Activated CD4-positive, alpha-beta T cell treated with anti-CD3 and anti-CD28 coated beads, Interleukin-2, amount 10 ng/mL, durations not matched to agents 24 days and 14 days (primary cell): ENCODE measurements at regions not wholly inside any gene's neighbourhood (a gene's known extent, or its start where the extent isn't known, plus 50 kb on each side); places are given as distances from the start of the nearest gene placed in this dataset.

Experiments
- DNase-seq: peaks from one replicate; pipeline ENCODE4 v3.0.0; 2022
- H3K27ac Mint-ChIP-seq: one replicate; pipeline ENCODE4 v1.8.0; 2022; ENCODE audit warnings: mild to moderate bottlenecking, mixed read lengths
- H3K27me3 Mint-ChIP-seq: one replicate; pipeline ENCODE4 v1.8.0; 2022; ENCODE audit warnings: mixed read lengths
- H3K36me3 Mint-ChIP-seq: one replicate; pipeline ENCODE4 v1.8.0; 2022; ENCODE audit warnings: low read depth, mild to moderate bottlenecking, mixed read lengths
- H3K4me1 Mint-ChIP-seq: one replicate; pipeline ENCODE4 v1.8.0; 2021; ENCODE audit warnings: mixed read lengths
- H3K4me3 Mint-ChIP-seq: one replicate; pipeline ENCODE4 v1.8.0; 2022; ENCODE audit warnings: mild to moderate bottlenecking, moderate library complexity, mixed read lengths
- H3K9me3 Mint-ChIP-seq: one replicate; pipeline ENCODE4 v1.8.0; 2021; ENCODE audit warnings: mixed read lengths
- intact Hi-C: fragments of 100-400 bp; cut with micrococcal nuclease; formaldehyde crosslinking; loops from one replicate; pipeline ENCODE4 v1.15.1; 2023

DNA sequence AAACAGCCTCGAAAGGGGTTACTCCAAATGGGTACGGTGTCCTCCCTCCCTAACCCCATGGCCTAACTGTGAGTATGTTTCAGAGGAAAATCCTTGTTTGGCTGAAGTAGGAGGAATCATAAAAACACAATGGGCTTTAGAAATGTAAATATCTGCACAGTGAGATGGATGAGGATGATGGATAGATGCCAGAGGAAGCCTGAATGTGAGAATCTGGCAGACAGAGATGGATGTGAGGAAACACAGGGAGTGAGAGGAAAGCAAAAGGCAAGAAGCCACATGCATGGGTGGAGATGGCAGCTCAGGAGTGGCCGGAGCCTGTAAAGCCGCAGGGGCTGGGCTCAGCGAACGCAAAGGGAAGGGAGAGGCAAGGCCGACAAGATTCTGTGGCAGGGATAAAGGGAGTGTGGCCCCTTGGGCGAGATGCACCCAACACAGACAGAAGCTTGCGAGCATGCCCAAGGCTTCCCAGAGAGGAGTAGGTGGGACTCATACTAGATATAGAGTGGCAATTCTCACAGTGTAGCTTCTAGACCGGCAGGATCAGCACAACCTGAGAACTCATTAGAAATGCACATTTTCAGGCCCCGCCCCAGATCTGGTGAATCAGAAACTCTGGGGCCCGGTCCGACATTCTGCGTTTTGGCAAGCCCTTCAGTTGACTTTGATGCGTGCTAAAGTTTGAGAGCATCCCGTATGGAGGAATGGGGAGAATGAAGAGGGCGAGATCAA, 237.3 kb upstream of the CADM1 start:
- no peaks in the 10 kb centered on the region for H3K36me3 Mint-ChIP-seq
- no peaks in the 10 kb centered on the region for H3K4me1 Mint-ChIP-seq
- H3K4me3 Mint-ChIP-seq, result no peak overlapping the region
- H3K27me3 Mint-ChIP-seq, result no peaks in the 10 kb centered on the region
- no peak for DNase-seq
- H3K27ac Mint-ChIP-seq, result no peak overlapping the region
- H3K9me3 Mint-ChIP-seq, result peaks cover 4% of the 10 kb centered on the region
- intact Hi-C loops, result no loop called here

DNA sequence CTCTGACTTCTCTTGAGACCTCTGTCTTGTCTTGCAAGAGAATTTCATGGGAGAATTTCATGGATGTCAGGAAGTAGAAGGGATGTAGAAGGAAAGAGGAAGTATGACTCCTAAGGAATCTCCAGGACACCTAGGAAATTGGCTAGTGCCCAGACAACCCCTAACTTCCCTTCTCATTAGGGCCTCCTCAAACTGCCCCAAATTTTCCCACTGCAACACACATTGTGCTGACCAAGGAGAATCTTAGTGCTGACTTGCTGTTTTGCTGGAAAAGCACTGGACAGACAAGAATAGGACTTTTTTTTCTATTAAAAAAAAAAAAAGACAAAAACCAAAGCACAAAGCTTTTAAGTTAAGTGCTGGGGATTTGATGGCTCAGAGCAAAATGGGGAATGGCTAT, 236.1 kb upstream of the CADM1 start:
- H3K36me3 Mint-ChIP-seq, result no peaks in the 10 kb centered on the region
- H3K4me1 Mint-ChIP-seq, result no peaks in the 10 kb centered on the region
- H3K9me3 Mint-ChIP-seq, result peaks cover 4% of the 10 kb centered on the region
- DNase-seq, result no peak
- H3K4me3 Mint-ChIP-seq, result no peak overlapping the region
- intact Hi-C loops, result no loop called here
- H3K27ac Mint-ChIP-seq, result no peak overlapping the region
- H3K27me3 Mint-ChIP-seq, result no peaks in the 10 kb centered on the region

DNA sequence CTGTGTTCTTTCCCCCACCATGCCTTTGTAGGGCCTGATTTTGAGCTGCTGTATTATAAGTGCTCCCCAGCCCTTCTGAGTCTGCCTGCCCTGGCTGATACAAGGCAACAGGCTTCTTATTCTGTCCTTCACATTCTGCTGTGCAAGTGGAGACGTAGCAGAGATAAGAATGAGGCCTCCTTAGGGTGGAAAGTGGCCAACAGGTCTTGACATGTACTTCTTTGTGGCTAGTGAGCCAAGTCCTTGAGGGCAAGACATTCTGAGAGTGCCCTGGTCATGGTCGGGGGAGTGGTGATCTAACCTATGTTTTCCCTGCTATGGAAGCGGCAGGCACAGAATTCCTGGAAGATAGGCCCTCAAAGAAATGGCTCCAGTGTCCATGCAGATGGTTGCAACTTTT, 235.7 kb upstream of the CADM1 start:
- Mint-ChIP-seq H3K4me1 (no peaks in the 10 kb centered on the region), H3K9me3 (peaks cover 4% of the 10 kb centered on the region), H3K4me3 (no peak overlapping the region), H3K36me3 (no peaks in the 10 kb centered on the region), H3K27ac (no peak overlapping the region), H3K27me3 (no peaks in the 10 kb centered on the region)
- intact Hi-C loops, result no loop called here
- DNase-seq, result no peak

DNA sequence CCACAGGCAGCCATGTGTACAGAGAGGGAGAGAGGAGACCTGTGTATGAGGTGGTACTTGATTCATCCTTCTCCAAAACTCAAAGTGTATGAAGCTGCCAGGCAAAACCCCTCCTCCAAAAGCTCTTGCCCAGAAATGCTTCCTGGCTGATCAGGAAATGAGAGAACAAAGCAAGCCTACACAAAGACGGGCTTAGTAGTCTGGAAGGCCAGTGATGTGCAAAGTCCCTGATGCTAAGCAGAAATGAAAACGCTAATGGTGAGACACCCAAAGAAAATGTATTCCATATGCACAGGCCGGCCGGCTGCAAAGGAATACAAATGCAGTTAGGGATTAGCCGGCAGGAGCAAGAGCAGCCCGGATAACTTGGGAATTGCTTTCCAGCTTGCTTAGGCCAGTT, 234.9 kb upstream of the CADM1 start:
- no peaks in the 10 kb centered on the region for H3K36me3 Mint-ChIP-seq
- no peaks in the 10 kb centered on the region for H3K27me3 Mint-ChIP-seq

DNA sequence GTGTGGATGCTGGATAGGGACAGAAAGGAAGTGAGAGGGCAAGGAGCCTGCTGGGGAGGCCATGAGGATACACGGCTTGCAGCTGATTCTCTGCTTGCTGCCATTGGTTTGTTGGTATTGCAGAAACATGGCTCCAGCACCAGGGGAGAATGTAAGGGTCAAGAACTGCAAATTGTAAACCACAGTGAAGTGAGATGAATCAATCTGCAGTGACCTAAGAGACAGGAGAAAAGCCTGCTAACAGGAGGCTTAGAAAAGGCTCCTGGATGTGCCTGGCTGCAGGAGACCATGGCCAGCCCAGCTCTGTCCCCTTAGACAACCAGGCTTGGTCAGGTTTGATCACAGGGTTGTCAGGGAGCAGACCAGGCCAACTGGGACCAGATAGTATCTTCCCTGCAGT, 233.7 kb upstream of the CADM1 start:
- Mint-ChIP-seq H3K36me3 (no peaks in the 10 kb centered on the region), H3K4me1 (no peaks in the 10 kb centered on the region), H3K27me3 (no peaks in the 10 kb centered on the region), H3K4me3 (no peak overlapping the region), H3K27ac (no peak overlapping the region), H3K9me3 (peaks cover 4% of the 10 kb centered on the region)
- intact Hi-C loops, result no loop called here
- DNase-seq, result no peak

More for the DNA sequence above, 234.9 kb upstream of the CADM1 start:
- Mint-ChIP-seq H3K27ac (no peak overlapping the region), H3K4me1 (no peaks in the 10 kb centered on the region), H3K4me3 (no peak overlapping the region), H3K9me3 (peaks cover 4% of the 10 kb centered on the region)
- no peak for DNase-seq
- intact Hi-C loops, result no loop called here

DNA sequence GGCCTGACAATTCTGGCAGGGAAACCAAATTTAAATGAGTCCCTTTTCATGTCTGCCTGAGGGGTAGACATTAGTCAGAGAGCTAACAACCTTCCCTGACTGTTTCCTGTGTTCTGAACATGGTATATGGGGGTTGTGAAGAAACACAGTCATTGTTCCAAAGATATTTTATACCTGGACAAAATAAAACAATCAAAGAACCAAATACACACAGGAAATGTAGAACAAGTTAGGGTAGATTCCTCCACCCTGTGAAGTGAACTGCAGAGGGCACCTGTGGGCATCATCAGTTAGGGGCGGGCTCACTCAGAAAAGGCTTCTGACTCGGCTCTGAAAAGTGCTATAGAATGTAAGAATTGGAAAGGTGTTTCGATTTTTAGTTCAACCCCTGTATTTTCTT, 231.9 kb upstream of the CADM1 start:
- no peak for DNase-seq
- no peak overlapping the region for H3K27ac Mint-ChIP-seq
- H3K4me3 Mint-ChIP-seq, result no peak overlapping the region
- intact Hi-C loops, result no loop called here
- no peaks in the 10 kb centered on the region for H3K27me3 Mint-ChIP-seq
- peaks cover 4% of the 10 kb centered on the region for H3K9me3 Mint-ChIP-seq
- no peaks in the 10 kb centered on the region for H3K36me3 Mint-ChIP-seq
- H3K4me1 Mint-ChIP-seq, result no peaks in the 10 kb centered on the region

DNA sequence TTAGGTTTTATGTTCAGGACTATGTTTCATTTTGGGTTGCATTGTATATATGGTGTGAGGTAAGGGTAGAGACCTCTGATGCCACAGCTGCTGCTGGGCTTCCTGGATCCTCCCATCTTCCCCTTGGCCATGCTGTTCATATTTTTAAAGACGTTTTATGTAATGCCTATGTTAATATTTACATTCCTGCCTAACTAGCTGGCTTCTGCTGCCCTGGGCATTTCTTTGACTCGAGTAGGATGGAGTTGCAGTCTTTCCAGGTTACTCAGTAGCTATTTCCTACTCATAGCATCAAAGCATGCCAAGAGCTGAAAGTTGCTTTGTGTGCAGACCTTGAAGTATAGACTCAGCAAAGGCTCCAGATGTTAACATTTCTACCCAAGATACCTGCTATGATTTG, 220.5 kb upstream of the CADM1 start:
- no peak for DNase-seq
- Mint-ChIP-seq H3K4me3 (no peak overlapping the region), H3K4me1 (no peaks in the 10 kb centered on the region), H3K9me3 (no peaks in the 10 kb centered on the region), H3K27ac (no peak overlapping the region), H3K27me3 (no peaks in the 10 kb centered on the region), H3K36me3 (no peaks in the 10 kb centered on the region)
- intact Hi-C loops, result no loop called here

DNA sequence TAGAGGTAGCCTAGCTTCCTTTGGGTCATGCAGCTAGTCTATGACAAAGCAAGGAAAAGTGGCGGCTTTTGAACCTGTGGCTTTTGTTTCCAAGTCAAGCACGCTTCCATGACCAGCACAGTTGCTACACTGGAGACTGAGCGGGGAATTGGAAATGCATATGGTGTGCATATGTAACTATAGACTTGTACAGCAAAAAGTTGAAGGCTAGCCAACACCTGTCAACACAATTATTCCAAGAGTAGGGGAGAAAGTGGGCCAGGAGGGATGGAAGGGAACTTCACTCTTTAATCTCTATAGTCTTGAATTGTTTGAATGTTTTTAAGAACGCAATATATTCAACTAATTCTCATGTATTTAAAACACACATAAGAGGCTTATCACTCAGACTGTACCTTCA, 218.5 kb upstream of the CADM1 start:
- Mint-ChIP-seq H3K9me3 (no peaks in the 10 kb centered on the region), H3K4me1 (no peaks in the 10 kb centered on the region), H3K4me3 (no peak overlapping the region), H3K27ac (no peak overlapping the region), H3K36me3 (no peaks in the 10 kb centered on the region), H3K27me3 (no peaks in the 10 kb centered on the region)
- DNase-seq, result no peak
- intact Hi-C loops, result no loop called here

DNA sequence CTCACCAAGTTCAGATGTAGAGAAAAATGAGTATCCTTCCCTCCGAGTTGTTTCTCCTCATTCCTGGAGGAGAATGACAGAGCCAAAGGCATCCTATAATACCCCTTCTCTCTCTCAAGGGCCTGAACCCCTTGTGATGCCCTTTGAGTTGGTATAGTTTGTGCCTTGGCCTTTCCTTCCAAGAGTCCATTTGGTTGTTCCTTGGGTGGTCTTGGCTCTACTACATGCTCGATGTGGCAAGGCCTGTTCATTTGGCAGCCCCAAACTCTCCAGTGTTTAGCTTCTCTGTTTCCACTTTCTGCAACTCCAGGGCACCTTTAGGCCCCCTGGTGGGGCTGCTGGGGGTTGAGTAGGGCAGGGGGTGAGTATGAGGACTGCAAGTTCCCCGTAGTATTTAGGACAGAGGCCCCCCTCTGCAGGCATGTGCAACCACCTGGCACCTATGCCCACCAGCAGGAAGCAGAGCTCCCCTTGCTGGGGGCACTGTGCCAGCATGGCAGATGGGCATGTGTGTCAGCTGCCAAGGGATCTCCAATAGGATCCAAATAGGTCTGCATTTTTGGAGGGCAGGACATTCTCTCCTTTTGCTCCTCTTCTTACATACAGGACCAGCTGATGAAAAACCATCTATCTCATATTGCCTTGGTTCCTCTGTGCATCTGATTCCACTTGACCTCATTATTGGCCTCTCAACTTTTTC, 217.2 kb upstream of the CADM1 start:
- Mint-ChIP-seq H3K9me3 (no peaks in the 10 kb centered on the region), H3K27ac (no peak overlapping the region), H3K4me3 (no peak overlapping the region), H3K27me3 (no peaks in the 10 kb centered on the region), H3K36me3 (no peaks in the 10 kb centered on the region), H3K4me1 (no peaks in the 10 kb centered on the region)
- intact Hi-C loops, result no loop called here
- no peak for DNase-seq

DNA sequence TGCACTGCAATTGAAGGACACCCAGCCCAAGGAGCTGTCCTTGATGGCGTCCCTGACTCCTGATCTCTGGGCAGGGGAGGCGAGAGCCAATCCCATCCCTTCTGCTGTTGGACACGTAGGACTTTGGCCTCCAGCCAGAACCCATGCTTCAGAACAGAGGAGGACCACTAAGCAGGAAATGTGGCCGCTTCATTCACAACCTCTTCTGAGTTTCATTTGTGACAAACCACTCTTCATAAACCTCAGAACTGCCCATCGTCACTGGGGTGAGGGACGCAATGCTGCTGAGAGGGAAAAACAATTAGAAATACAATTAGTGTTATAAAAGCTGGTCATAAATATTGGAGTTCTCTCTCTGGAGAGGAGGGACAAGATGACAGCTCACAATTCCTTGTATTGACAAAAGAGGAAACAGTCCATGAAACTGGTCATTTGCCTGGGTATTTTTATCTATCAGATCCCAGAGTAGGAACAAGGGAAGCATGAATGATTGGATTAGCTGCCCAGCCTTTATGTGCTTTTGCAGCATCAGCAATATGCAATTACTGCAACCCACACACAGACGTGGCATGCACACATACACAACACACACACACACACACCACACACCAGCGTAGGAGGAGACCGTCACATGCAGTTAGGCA, 216.5 kb upstream of the CADM1 start:
- no peaks in the 10 kb centered on the region for H3K9me3 Mint-ChIP-seq
- intact Hi-C loops, result no loop called here
- H3K4me1 Mint-ChIP-seq, result no peaks in the 10 kb centered on the region
- H3K36me3 Mint-ChIP-seq, result no peaks in the 10 kb centered on the region
- DNase-seq, result no peak
- H3K27me3 Mint-ChIP-seq, result no peaks in the 10 kb centered on the region
- no peak overlapping the region for H3K4me3 Mint-ChIP-seq
- no peak overlapping the region for H3K27ac Mint-ChIP-seq

DNA sequence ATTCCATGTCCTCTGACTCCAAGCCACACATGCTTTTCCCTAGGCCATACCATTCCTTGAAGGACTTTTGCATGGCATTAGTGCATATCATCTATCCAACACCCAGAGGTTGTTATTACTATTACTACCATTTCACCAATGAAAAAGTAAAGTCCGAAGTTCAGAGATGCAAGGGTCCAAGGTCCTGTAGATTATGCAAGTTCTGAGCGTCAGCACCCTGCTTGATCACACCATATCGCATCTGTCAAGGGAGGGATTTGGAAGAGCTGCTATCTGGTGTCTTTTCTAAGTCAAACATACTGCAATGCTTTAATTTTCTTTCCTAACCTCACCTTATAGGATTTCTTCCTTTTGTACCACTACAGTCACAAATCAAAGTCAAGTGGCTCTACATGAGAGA, 214.7 kb upstream of the CADM1 start:
- Mint-ChIP-seq H3K36me3 (no peaks in the 10 kb centered on the region), H3K9me3 (no peaks in the 10 kb centered on the region), H3K4me1 (no peaks in the 10 kb centered on the region), H3K27ac (no peak overlapping the region), H3K27me3 (no peaks in the 10 kb centered on the region), H3K4me3 (no peak overlapping the region)
- no peak for DNase-seq
- intact Hi-C loops, result no loop called here

DNA sequence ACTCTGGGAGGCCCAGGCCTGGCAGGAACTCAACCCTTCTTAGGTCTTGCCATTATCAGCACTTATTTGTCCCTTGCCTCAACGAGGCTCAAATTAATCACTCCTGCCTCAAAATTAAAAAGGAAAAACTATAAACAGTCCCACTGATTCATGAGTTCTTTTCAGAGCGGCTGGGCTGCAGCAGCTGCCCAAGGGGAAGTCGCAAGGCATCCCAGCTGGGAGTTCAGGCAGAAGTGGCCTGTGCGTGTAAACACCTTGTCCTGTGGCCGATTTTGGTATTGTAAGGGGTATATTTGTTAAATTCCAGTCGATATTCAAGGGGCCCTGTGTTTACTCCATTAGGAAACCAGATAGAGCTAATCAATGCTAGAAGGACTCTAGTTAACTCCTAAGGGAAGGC, 213.9 kb upstream of the CADM1 start:
- no peaks in the 10 kb centered on the region for H3K27me3 Mint-ChIP-seq
- H3K36me3 Mint-ChIP-seq, result no peaks in the 10 kb centered on the region
- no peaks in the 10 kb centered on the region for H3K4me1 Mint-ChIP-seq
- no peak overlapping the region for H3K4me3 Mint-ChIP-seq
- H3K9me3 Mint-ChIP-seq, result no peaks in the 10 kb centered on the region
- H3K27ac Mint-ChIP-seq, result no peak overlapping the region
- intact Hi-C loops, result no loop called here
- DNase-seq, result no peak

DNA sequence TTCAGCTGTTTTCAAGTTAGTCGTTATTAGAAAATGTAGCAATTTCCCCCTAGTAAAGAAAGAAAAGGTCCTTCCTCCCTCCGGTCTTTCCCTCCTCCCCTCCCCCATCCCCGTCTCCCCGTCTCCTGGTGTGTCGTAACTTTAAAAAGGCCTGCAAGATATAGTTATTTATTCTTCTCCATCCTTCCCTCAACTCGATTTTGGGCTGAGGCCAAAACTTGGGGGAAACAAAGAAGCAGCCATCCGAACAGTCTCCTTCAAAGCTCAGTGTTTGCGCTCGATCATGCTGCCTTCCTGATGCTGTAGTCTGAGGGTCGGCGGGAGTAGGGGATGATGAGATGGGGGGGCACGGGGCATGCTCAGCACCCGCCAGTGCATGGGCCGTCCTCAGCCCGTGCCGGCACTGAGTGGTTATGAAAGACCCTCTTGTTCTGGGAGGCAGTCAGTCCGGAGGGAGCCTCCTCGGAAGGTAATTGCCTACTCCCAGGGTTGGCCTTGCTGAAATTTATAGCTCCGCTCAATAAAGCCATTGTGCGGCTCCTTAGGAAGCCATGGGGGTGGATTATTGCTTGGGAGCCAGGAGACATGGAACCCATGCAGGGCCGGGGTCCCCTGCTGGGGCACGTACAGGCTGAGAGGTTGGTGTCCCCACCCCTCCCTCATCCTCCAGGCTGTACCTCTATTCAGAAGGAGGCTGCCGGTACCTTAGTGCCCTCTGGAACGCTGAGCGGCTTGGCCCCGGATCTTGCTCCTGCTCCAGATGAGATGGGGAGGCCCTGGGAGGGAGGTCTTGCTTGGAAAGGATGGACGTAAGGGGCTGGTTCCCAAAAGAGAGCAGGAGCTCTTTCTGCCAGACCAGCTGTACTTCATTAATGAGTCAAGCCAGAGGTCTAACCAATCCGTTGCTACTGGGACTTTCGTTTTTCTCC, 212.7 kb upstream of the CADM1 start:
- intact Hi-C loops, result no loop called here
- H3K27ac Mint-ChIP-seq, result no peak overlapping the region
- no peaks in the 10 kb centered on the region for H3K36me3 Mint-ChIP-seq
- no peaks in the 10 kb centered on the region for H3K9me3 Mint-ChIP-seq
- no peaks in the 10 kb centered on the region for H3K4me1 Mint-ChIP-seq
- H3K4me3 Mint-ChIP-seq, result no peak overlapping the region
- no peaks in the 10 kb centered on the region for H3K27me3 Mint-ChIP-seq
- DNase-seq, result no peak

DNA sequence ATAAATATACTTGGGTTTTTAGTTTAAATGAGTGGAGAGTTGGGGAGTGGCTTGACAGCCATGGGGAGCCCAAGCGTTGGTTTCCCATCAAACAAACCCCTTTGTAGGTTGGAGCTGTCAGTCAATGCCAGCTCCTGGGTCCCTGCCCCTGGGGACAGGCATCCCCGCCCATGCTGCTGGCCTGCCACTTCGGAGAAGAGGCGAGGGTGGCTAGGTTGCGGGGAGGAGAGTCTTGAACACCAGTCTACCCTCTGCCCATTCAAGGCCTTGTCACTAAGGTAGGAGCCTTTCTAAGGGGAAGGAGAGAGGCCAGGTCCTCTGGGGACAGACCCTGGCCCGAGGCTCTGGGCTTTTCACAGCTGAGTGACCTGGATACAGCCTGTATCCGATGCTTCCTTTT, 211.9 kb upstream of the CADM1 start:
- no peaks in the 10 kb centered on the region for H3K27me3 Mint-ChIP-seq
- no peaks in the 10 kb centered on the region for H3K9me3 Mint-ChIP-seq
- no peak overlapping the region for H3K27ac Mint-ChIP-seq
- H3K4me3 Mint-ChIP-seq, result no peak overlapping the region
- intact Hi-C loops, result no loop called here
- no peaks in the 10 kb centered on the region for H3K4me1 Mint-ChIP-seq
- no peak for DNase-seq
- no peaks in the 10 kb centered on the region for H3K36me3 Mint-ChIP-seq
